ENCODE measurements at regions not wholly inside any gene's neighbourhood (a gene's known extent, or its start where the extent isn't known, plus 50 kb on each side); places are given as distances from the start of the nearest gene placed in this dataset.

GRCh38 chr10:108462005-108462404 lies 1297.5 kb upstream of the SORCS1 start:
- CTCF ChIA-PET, result interaction anchor here (1.9 kb wide), 1 partner anchor 14 kb away, joined by 4 read pairs; no protein-coding TSS in a partner anchor
- no peak for TF ChIP-seq CTCF (IDR thresholded peaks at IDR 0.05; ENCODE audit: control extremely low read depth, extremely low read depth, low read depth, missing control alignments)
- POLR2A ChIA-PET, result no interaction called here
- no peak for DNase-seq (ENCODE audit: extremely low spot score)

DNA sequence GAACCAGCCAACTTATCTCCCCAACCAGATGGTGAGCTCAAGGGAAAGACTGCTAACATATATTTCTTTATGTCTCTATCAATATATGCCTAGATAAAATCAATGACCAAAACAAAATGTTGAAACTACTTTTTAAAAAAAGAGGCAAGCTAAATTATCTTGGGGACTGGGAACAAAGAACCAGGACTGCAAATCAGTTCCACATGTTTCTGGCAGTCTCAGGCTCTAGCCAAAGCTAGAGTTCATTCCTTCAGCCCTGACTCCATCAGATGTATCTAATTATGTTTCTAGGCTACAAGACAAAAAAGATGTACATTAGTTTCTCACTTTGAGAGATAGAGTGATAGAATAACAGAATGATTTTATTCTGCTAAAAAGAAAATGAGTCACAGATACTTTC lies 1290.3 kb upstream of the SORCS1 start:
- CTCF ChIA-PET, result no interaction called here
- no peak for DNase-seq (ENCODE audit: extremely low spot score)
- TF ChIP-seq CTCF (IDR thresholded peaks at IDR 0.05; ENCODE audit: control extremely low read depth, extremely low read depth, low read depth, missing control alignments), result no peak
- POLR2A ChIA-PET, result no interaction called here

DNA sequence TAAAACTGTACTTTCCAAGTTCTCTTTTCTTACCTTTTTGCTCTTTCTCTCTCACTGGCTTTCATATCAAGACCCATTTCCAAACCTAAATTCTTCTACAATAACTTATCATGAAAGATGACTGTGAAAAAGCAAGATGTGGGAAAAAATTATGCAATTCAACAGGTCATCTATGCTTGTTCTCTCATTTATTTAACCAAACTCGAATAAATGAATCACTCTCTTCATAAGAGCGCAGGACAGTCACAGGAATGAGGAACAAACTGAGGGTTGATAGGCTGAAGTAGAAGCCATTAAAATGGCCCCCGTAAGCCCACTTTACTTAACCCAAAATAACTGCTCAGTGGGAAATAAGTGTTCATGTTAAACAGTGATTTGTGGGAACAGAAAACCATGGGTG lies 1289.7 kb upstream of the SORCS1 start:
- POLR2A ChIA-PET, result no interaction called here
- no peak for DNase-seq (ENCODE audit: extremely low spot score)
- no peak for TF ChIP-seq CTCF (IDR thresholded peaks at IDR 0.05; ENCODE audit: control extremely low read depth, extremely low read depth, low read depth, missing control alignments)
- CTCF ChIA-PET, result no interaction called here

DNA sequence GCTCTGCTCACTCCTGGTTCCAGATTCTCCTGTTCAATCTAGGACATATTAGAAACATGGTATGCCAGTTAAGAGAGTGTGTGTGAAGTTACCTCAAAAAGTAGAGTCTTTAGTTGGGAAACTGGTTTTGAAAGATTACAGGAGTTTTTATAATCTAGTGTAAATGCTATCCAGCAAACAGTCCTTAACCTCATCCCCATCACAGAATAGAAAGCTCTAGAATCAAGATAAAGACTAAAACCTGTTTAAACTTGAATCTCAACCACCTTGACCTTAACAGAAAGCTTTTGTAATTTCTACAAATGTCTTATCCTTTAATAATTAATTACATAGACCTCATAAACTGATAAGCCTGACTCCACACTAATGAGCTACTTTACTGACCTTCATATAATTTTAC lies 1288.7 kb upstream of the SORCS1 start:
- POLR2A ChIA-PET, result no interaction called here
- CTCF ChIA-PET, result no interaction called here
- no peak for TF ChIP-seq CTCF (IDR thresholded peaks at IDR 0.05; ENCODE audit: control extremely low read depth, extremely low read depth, low read depth, missing control alignments)
- DNase-seq (ENCODE audit: extremely low spot score), result no peak

DNA sequence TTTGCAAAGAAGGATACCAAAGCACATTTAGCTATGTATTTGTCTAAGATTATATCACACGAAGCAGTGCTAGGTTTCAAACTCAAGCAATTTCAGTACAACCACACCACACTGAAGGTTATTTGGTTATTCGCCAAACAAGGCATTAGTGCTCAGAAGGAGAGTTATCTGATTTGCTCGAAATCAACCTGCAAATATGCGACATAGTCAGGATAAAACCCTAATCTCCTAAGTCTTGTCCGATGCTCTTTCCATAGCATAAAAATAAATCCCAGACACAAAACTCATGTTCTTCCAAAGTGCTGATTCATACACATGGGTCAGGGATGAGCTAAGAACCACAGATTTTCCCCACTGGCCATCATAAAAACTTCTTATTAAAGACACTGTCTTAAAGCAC lies 1288.0 kb upstream of the SORCS1 start:
- DNase-seq (ENCODE audit: extremely low spot score), result no peak
- ChIA-PET CTCF (no interaction called here), POLR2A (no interaction called here)
- no peak for TF ChIP-seq CTCF (IDR thresholded peaks at IDR 0.05; ENCODE audit: control extremely low read depth, extremely low read depth, low read depth, missing control alignments)

- CTCF ChIA-PET, result interaction anchor here (1.6 kb wide), 1 partner anchor 17 kb away, joined by 3 read pairs; no protein-coding TSS in a partner anchor
- TF ChIP-seq CTCF (IDR thresholded peaks at IDR 0.05; ENCODE audit: control extremely low read depth, extremely low read depth, low read depth, missing control alignments), result no peak
- no peak for DNase-seq (ENCODE audit: extremely low spot score)
- POLR2A ChIA-PET, result no interaction called here
These were observed 1285.8 kb upstream of the SORCS1 start for GRCh38 chr10:108450280-108450679.

DNA sequence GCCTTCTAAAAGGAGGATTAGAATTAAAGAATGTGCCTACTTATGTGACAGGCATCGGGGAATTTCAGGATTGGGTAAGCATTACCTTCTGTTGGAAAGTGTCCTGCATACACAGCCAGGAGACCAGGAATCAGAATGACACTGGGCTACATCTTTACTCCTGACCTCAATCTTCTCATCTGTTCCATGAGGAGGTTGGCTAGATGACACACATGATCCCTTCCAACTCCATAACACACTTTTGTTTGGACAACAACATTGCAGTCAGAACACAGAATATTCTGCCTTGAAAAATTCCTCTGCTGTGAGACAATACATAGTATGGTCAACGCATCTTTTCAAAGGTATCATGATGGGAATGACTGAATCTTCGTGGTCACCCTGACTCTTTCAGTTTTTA lies 1281.2 kb upstream of the SORCS1 start:
- ChIA-PET POLR2A (no interaction called here), CTCF (no interaction called here)
- no peak for DNase-seq (ENCODE audit: extremely low spot score)
- TF ChIP-seq CTCF (IDR thresholded peaks at IDR 0.05; ENCODE audit: control extremely low read depth, extremely low read depth, low read depth, missing control alignments), result no peak

Measured in GM10248 (cell line).